Mucosa of descending colon (tissue), 3 donors: ENCODE measurements at regions not wholly inside any gene's neighbourhood (a gene's known extent, or its start where the extent isn't known, plus 50 kb on each side); places are given as distances from the start of the nearest gene placed in this dataset.
"Not testable (repeated sequence)": the region's sequence is repeated elsewhere in the genome, so short reads cannot be mapped to it uniquely, and the experiment has no call there.

Source experiments
- ATAC-seq: fragments of 200-7000 bp; cut with Tn5 transposase; one replicate; pipeline ENCODE4 v1.9.1; 2020; ENCODE audit warnings: mild to moderate bottlenecking, moderate library complexity
- DNase-seq, 3 donors: peaks; one replicate each; pipeline ENCODE4 v3.0.0-alpha.2; 2020
- H3K36me3 ChIP-seq: fragments of 200-600 bp; one replicate; pipeline ENCODE4 v1.8.0; 2021; ENCODE audit warnings: low read depth, mild to moderate bottlenecking
- H3K4me1 ChIP-seq: fragments of 200-600 bp; one replicate; pipeline ENCODE4 v1.8.0; 2021; ENCODE audit warnings: low read depth, mild to moderate bottlenecking
- H3K4me3 ChIP-seq: fragments of 200-600 bp; one replicate; pipeline ENCODE4 v1.8.0; 2021; ENCODE audit warnings: mild to moderate bottlenecking
- H3K9me3 ChIP-seq: fragments of 200-600 bp; one replicate; pipeline ENCODE4 v1.8.0; 2021; ENCODE audit warnings: mild to moderate bottlenecking
- CTCF ChIP-seq: fragments of 200-600 bp; IDR thresholded peaks from one replicate; pipeline ENCODE4 v1.8.0; 2022; ENCODE audit warnings: antibody characterized with exemption, mild to moderate bottlenecking
- intact Hi-C, 2 donors: fragments of 100-400 bp; cut with DNase I in 1 of 2; cut with micrococcal nuclease in 1 of 2; formaldehyde crosslinking; loops; one replicate each; pipeline versions ENCODE4 v1.11.0 to v1.11.1; 2022; cut with DNase I, micrococcal nuclease
- donor health status: DM: no; HTN: no; CAD: no; lungs with moderate emphysema.
- donor health status: DM: no; HTN: no; CAD: no.
- donor health status: DM: no; HTN: yes; CAD: no.

- H3K9me3 ChIP-seq, result no peaks in the 10 kb centered on the region
- no peaks in the 10 kb centered on the region for H3K4me1 ChIP-seq
- intact Hi-C loops, result no loop called here
- no peak overlapping the region for H3K4me3 ChIP-seq
- H3K36me3 ChIP-seq, result no peaks in the 10 kb centered on the region
- no peak for TF ChIP-seq CTCF
- no peak for DNase-seq
- ATAC-seq, result peak; percentile 27
These were observed 239.2 kb upstream of the MAF start for GRCh38 chr16:79839466-79840341.

- TF ChIP-seq CTCF, result no peak
- Histone ChIP-seq H3K9me3 (no peaks in the 10 kb centered on the region), H3K4me1 (no peaks in the 10 kb centered on the region), H3K36me3 (no peaks in the 10 kb centered on the region), H3K4me3 (no peak overlapping the region)
- intact Hi-C loops, result no loop called here
- DNase-seq (no peak), ATAC-seq (no peak)
These were observed 238.1 kb upstream of the MAF start for GRCh38 chr16:79838496-79839259.

- H3K4me1 ChIP-seq, result no peaks in the 10 kb centered on the region
- ATAC-seq (no peak), DNase-seq (no peak)
- intact Hi-C loops, result no loop called here
- no peaks in the 10 kb centered on the region for H3K9me3 ChIP-seq
- H3K36me3 ChIP-seq, result no peaks in the 10 kb centered on the region
- no peak overlapping the region for H3K4me3 ChIP-seq
- TF ChIP-seq CTCF, result no peak
These were observed 235.6 kb upstream of the MAF start for GRCh38 chr16:79836144-79836543.

- TF ChIP-seq CTCF, result no peak
- intact Hi-C loops, result no loop called here
- H3K36me3 ChIP-seq, result no peaks in the 10 kb centered on the region
- H3K9me3 ChIP-seq, result no peaks in the 10 kb centered on the region
- no peak overlapping the region for H3K4me3 ChIP-seq
- no peaks in the 10 kb centered on the region for H3K4me1 ChIP-seq
- DNase-seq (no peak), ATAC-seq (no peak)
These were observed 234.7 kb upstream of the MAF start for GRCh38 chr16:79835194-79835593.

- TF ChIP-seq CTCF, result no peak
- H3K9me3 ChIP-seq, result no peaks in the 10 kb centered on the region
- intact Hi-C loops, result no loop called here
- no peak for ATAC-seq
- no peaks in the 10 kb centered on the region for H3K4me1 ChIP-seq
- H3K36me3 ChIP-seq, result no peaks in the 10 kb centered on the region
- no peak overlapping the region for H3K4me3 ChIP-seq
- no peak for DNase-seq
These were observed 234.2 kb upstream of the MAF start for GRCh38 chr16:79834720-79835119.

GRCh38 chr16:79834003-79834402 lies 233.5 kb upstream of the MAF start:
- intact Hi-C loops, H3K9me3 ChIP-seq, ATAC-seq, H3K4me1 ChIP-seq, H3K36me3 ChIP-seq, DNase-seq, H3K4me3 ChIP-seq: not testable (repeated sequence)
